Neural cell (in vitro differentiated cells): ENCODE measurements at regions not wholly inside any gene's neighbourhood (a gene's known extent, or its start where the extent isn't known, plus 50 kb on each side); places are given as distances from the start of the nearest gene placed in this dataset.

Experiments
- H2AFZ ChIP-seq: fragments of 200-600, 300-800 bp; sonication (generic), shearing (Covaris generic); 2 replicates; pipeline ENCODE4 v1.6.0; 2014; ENCODE audit warnings: low read depth, mild to moderate bottlenecking, antibody characterized with exemption, low read length, moderate library complexity
- H3F3A ChIP-seq: fragments of 200-600 bp; shearing (Covaris generic); 2 replicates; pipeline ENCODE4 v1.6.1; 2016; ENCODE audit warnings: mild to moderate bottlenecking, moderate library complexity, mixed read lengths, antibody characterized with exemption, low read length; ENCODE audit not compliant: insufficient read depth, poor library complexity, severe bottlenecking
- H3K27ac ChIP-seq: fragments of 200-600, 300-800 bp; sonication (generic), shearing (Covaris generic); 2 replicates; pipeline ENCODE4 v1.5.1; 2014; ENCODE audit warnings: mild to moderate bottlenecking, low read length, moderate library complexity
- H3K27me3 ChIP-seq: fragments of 300-800, 200-600 bp; sonication (generic), shearing (Covaris generic); 2 replicates; pipeline ENCODE4 v1.6.0; 2014; ENCODE audit warnings: mild to moderate bottlenecking, low read depth, low read length, moderate library complexity; ENCODE audit not compliant: insufficient read depth
- H3K36me3 ChIP-seq: fragments of 300-800, 200-600 bp; sonication (generic), shearing (Covaris generic); 2 replicates; pipeline ENCODE4 v1.5.1; 2014; ENCODE audit warnings: mild to moderate bottlenecking, antibody characterized with exemption, low read length, moderate library complexity; ENCODE audit not compliant: insufficient read depth
- H3K4me2 ChIP-seq: fragments of 300-800, 200-600 bp; sonication (generic), shearing (Covaris generic); 2 replicates; pipeline ENCODE4 v1.6.0; 2014; ENCODE audit warnings: mild to moderate bottlenecking, low read length
- H3K4me3 ChIP-seq: fragments of 300-800, 200-600 bp; sonication (generic), shearing (Covaris generic); 2 replicates; pipeline ENCODE4 v1.5.1; 2014; ENCODE audit warnings: mild to moderate bottlenecking, low read length, moderate library complexity
- H3K79me2 ChIP-seq: fragments of 200-600 bp; shearing (Covaris generic); replicated peaks from 2 replicates; pipeline ENCODE4 v1.6.0; 2014; ENCODE audit warnings: mild to moderate bottlenecking, low read length, moderate library complexity; ENCODE audit not compliant: insufficient read depth
- H3K9ac ChIP-seq: fragments of 300-800, 200-600 bp; sonication (generic), shearing (Covaris generic); 2 replicates; pipeline ENCODE4 v1.6.1; 2016; ENCODE audit warnings: mild to moderate bottlenecking, low read length, mixed read lengths
- H3K9me2 ChIP-seq: fragments of 200-600 bp; shearing (Covaris generic); 2 replicates; pipeline ENCODE4 v1.6.1; 2016; ENCODE audit warnings: mild to moderate bottlenecking, low read length, mixed read lengths; ENCODE audit not compliant: insufficient read depth
- H3K9me3 ChIP-seq: fragments of 200-600, 300-800 bp; sonication (generic), shearing (Covaris generic); 2 replicates; pipeline ENCODE4 v1.6.1; 2016; ENCODE audit warnings: mild to moderate bottlenecking, mixed run types, low read length, moderate library complexity, mixed read lengths
- H4K20me1 ChIP-seq: fragments of 200-600 bp; shearing (Covaris generic); 2 replicates; pipeline ENCODE4 v1.6.1; 2016; ENCODE audit warnings: mild to moderate bottlenecking, mixed run types; ENCODE audit not compliant: insufficient read depth
- CTCF ChIP-seq: fragments of 450-650 bp; IDR thresholded peaks from 2 replicates; pipeline ENCODE4 v1.5.1; 2014; ENCODE audit warnings: antibody characterized with exemption, mild to moderate bottlenecking, moderate library complexity; ENCODE audit not compliant: poor library complexity, severe bottlenecking
- EP300 ChIP-seq: fragments of 450-650 bp; conservative IDR thresholded peaks from 2 replicates; pipeline ENCODE4 v1.6.1; 2014; ENCODE audit warnings: antibody characterized with exemption, mild to moderate bottlenecking, moderate library complexity; ENCODE audit not compliant: poor library complexity, severe bottlenecking
- EZH2 ChIP-seq: fragments of 200-600, 300-800 bp; shearing (Covaris generic), sonication (generic); IDR thresholded peaks from 2 replicates; pipeline ENCODE4 v1.6.1; 2014; ENCODE audit warnings: antibody characterized with exemption, low read length, borderline replicate concordance, mild to moderate bottlenecking; ENCODE audit not compliant: insufficient read depth, poor library complexity, severe bottlenecking
- MXI1 ChIP-seq: fragments of 450-650 bp; conservative IDR thresholded peaks from 2 replicates; pipeline ENCODE4 v1.6.1; 2014; ENCODE audit warnings: antibody characterized with exemption, mild to moderate bottlenecking; ENCODE audit not compliant: poor library complexity, severe bottlenecking
- POLR2AphosphoS5 ChIP-seq: IDR thresholded peaks from 2 replicates; pipeline ENCODE4 v1.6.1; 2012
- RAD21 ChIP-seq: fragments of 450-650 bp; conservative IDR thresholded peaks from 2 replicates; pipeline ENCODE4 v1.6.1; 2014; ENCODE audit warnings: antibody characterized with exemption, mild to moderate bottlenecking, moderate library complexity
- REST ChIP-seq: IDR thresholded peaks from 2 replicates; pipeline ENCODE4 v1.6.1; 2012; ENCODE audit warnings: borderline replicate concordance
- SMC3 ChIP-seq: fragments of 450-650 bp; conservative IDR thresholded peaks from 2 replicates; pipeline ENCODE4 v1.6.1; 2014; ENCODE audit warnings: antibody characterized with exemption, mild to moderate bottlenecking, moderate library complexity; ENCODE audit not compliant: poor library complexity
- TAF1 ChIP-seq: IDR thresholded peaks from 2 replicates; pipeline ENCODE4 v1.6.1; 2012; ENCODE audit warnings: low read depth

GRCh38 chr14:42070031-42070430, 463.4 kb downstream of the LRFN5 start:
- Histone ChIP-seq H2AFZ (no peak overlapping the region), H3K9me3 (no peaks in the 10 kb centered on the region), H3F3A (no peaks in the 10 kb centered on the region), H3K79me2 (no peaks in the 10 kb centered on the region), H3K9ac (no peak overlapping the region), H3K9me2 (no peaks in the 10 kb centered on the region), H4K20me1 (no peaks in the 10 kb centered on the region), H3K36me3 (no peaks in the 10 kb centered on the region), H3K4me2 (no peak overlapping the region), H3K27ac (no peak overlapping the region), H3K4me3 (no peak overlapping the region), H3K27me3 (no peaks in the 10 kb centered on the region)
- TF ChIP-seq EZH2: no peak
- no peak for TF ChIP-seq CTCF
- no peak for TF ChIP-seq RAD21
- no peak for TF ChIP-seq POLR2AphosphoS5
- TF ChIP-seq MXI1: no peak
- no peak for TF ChIP-seq EP300
- no peak for TF ChIP-seq REST
- no peak for TF ChIP-seq TAF1
- TF ChIP-seq SMC3: no peak

- H3K79me2 ChIP-seq: no peaks in the 10 kb centered on the region
- no peak overlapping the region for H2AFZ ChIP-seq
- no peaks in the 10 kb centered on the region for H3K9me3 ChIP-seq
- H4K20me1 ChIP-seq: no peaks in the 10 kb centered on the region
- no peaks in the 10 kb centered on the region for H3K9me2 ChIP-seq
- no peaks in the 10 kb centered on the region for H3F3A ChIP-seq
- no peaks in the 10 kb centered on the region for H3K36me3 ChIP-seq
- no peaks in the 10 kb centered on the region for H3K27me3 ChIP-seq
- no peak overlapping the region for H3K4me2 ChIP-seq
- no peak overlapping the region for H3K27ac ChIP-seq
- no peak for TF ChIP-seq POLR2AphosphoS5
- TF ChIP-seq EZH2: no peak
- no peak for TF ChIP-seq MXI1
- no peak for TF ChIP-seq REST
- no peak for TF ChIP-seq SMC3
- TF ChIP-seq EP300: no peak
- no peak for TF ChIP-seq CTCF
- TF ChIP-seq RAD21: no peak
- no peak for TF ChIP-seq TAF1
- H3K4me3 ChIP-seq: no peak overlapping the region
- H3K9ac ChIP-seq: no peak overlapping the region
These were observed 450.4 kb downstream of the LRFN5 start for GRCh38 chr14:42057111-42057510.
